HT-29 (cell line): ENCODE measurements at regions not wholly inside any gene's neighbourhood (a gene's known extent, or its start where the extent isn't known, plus 50 kb on each side); places are given as distances from the start of the nearest gene placed in this dataset.

Source experiments
- DNase-seq: peaks from one replicate; pipeline ENCODE4 v3.0.0-alpha.2; 2015; ENCODE audit warnings: low spot score

- DNase-seq: no peak
Observed at GRCh38 chr15:47399100-47399499, 318.2 kb upstream of the SEMA6D start.

- DNase-seq: no peak
Observed at GRCh38 chr15:47400603-47401002, 316.7 kb upstream of the SEMA6D start.

- no peak for DNase-seq
Observed at GRCh38 chr15:47401427-47401826, 315.9 kb upstream of the SEMA6D start.

GRCh38 chr15:47402829-47403228, 314.5 kb upstream of the SEMA6D start:
- DNase-seq: no peak

GRCh38 chr15:47404877-47405276, 312.4 kb upstream of the SEMA6D start:
- no peak for DNase-seq

- DNase-seq: no peak
Observed at GRCh38 chr15:47405365-47406162, 311.7 kb upstream of the SEMA6D start.

GRCh38 chr15:47407692-47408091, 309.6 kb upstream of the SEMA6D start:
- no peak for DNase-seq

- no peak for DNase-seq
Observed at GRCh38 chr15:47409038-47409437, 308.3 kb upstream of the SEMA6D start.

- no peak for DNase-seq
Observed at GRCh38 chr15:47409600-47409999, 307.7 kb upstream of the SEMA6D start.

- no peak for DNase-seq
Observed at GRCh38 chr15:47410247-47410646, 307.1 kb upstream of the SEMA6D start.

GRCh38 chr15:47411733-47412132, 305.6 kb upstream of the SEMA6D start:
- no peak for DNase-seq

- no peak for DNase-seq
Observed at GRCh38 chr15:47412136-47412535, 305.2 kb upstream of the SEMA6D start.

GRCh38 chr15:47412802-47413201, 304.5 kb upstream of the SEMA6D start:
- no peak for DNase-seq

- DNase-seq: no peak
Observed at GRCh38 chr15:47414207-47414606, 303.1 kb upstream of the SEMA6D start.

- DNase-seq: no peak
Observed at GRCh38 chr15:47415539-47415971, 301.8 kb upstream of the SEMA6D start.

GRCh38 chr15:47422881-47423665, 294.2 kb upstream of the SEMA6D start:
- DNase-seq: no peak

- DNase-seq: no peak
Observed at GRCh38 chr15:47427463-47427862, 289.8 kb upstream of the SEMA6D start.

- DNase-seq: no peak
Observed at GRCh38 chr15:47429376-47429775, 287.9 kb upstream of the SEMA6D start.

- no peak for DNase-seq
Observed at GRCh38 chr15:47431501-47431900, 285.8 kb upstream of the SEMA6D start.

GRCh38 chr15:47432826-47433225, 284.5 kb upstream of the SEMA6D start:
- no peak for DNase-seq

GRCh38 chr15:47434596-47434995, 282.7 kb upstream of the SEMA6D start:
- DNase-seq: no peak

GRCh38 chr15:47437491-47437890, 279.8 kb upstream of the SEMA6D start:
- DNase-seq: no peak
